ENCODE measurements at regions not wholly inside any gene's neighbourhood (a gene's known extent, or its start where the extent isn't known, plus 50 kb on each side); places are given as distances from the start of the nearest gene placed in this dataset.

- no peaks in the 10 kb centered on the region for H3K9me3 Mint-ChIP-seq (ENCODE audit: unreplicated experiment)
- no peak overlapping the region for H3K4me3 ChIP-seq (ENCODE audit: low read depth, low read length)
- POLR2A ChIA-PET, result no interaction called here
- TF ChIP-seq, protein P1, sequence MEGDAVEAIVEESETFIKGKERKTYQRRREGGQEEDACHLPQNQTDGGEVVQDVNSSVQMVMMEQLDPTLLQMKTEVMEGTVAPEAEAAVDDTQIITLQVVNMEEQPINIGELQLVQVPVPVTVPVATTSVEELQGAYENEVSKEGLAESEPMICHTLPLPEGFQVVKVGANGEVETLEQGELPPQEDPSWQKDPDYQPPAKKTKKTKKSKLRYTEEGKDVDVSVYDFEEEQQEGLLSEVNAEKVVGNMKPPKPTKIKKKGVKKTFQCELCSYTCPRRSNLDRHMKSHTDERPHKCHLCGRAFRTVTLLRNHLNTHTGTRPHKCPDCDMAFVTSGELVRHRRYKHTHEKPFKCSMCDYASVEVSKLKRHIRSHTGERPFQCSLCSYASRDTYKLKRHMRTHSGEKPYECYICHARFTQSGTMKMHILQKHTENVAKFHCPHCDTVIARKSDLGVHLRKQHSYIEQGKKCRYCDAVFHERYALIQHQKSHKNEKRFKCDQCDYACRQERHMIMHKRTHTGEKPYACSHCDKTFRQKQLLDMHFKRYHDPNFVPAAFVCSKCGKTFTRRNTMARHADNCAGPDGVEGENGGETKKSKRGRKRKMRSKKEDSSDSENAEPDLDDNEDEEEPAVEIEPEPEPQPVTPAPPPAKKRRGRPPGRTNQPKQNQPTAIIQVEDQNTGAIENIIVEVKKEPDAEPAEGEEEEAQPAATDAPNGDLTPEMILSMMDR (IDR thresholded peaks at IDR 0.05; ENCODE audit: insufficient read depth in 1 of 2, low read depth in 1 of 2, low read length in 1 of 2, severe bottlenecking in 1 of 2, unreplicated experiment in 1 of 2), result no peak
- H3K4me1 Mint-ChIP-seq (ENCODE audit: low read depth, unreplicated experiment), result peaks cover 6% of the 10 kb centered on the region
- H3K4me1 ChIP-seq, result peaks cover 21% of the 10 kb centered on the region
- H3K27me3 Mint-ChIP-seq (ENCODE audit: insufficient read depth, unreplicated experiment), result no peaks in the 10 kb centered on the region
- intact Hi-C loops (cut with micrococcal nuclease; ENCODE audit: unreplicated experiment), result no loop called here
- CTCF ChIA-PET, result no interaction called here
- no peak overlapping the region for H3K4me3 Mint-ChIP-seq (ENCODE audit: unreplicated experiment)
- DNase-seq, result no peak
- BruUV-seq (replicated peaks), result no TSS peak
- H3K9me3 ChIP-seq, result no peaks in the 10 kb centered on the region
- no peaks in the 10 kb centered on the region for H3K36me3 ChIP-seq (ENCODE audit: control insufficient read depth, insufficient read depth, low read length)
- no peaks in the 10 kb centered on the region for H3K27me3 ChIP-seq (replicated peaks; ENCODE audit: control insufficient read depth, insufficient read depth, low read length)
- no peak overlapping the region for H3K27ac Mint-ChIP-seq (ENCODE audit: unreplicated experiment)
- H3K36me3 Mint-ChIP-seq (ENCODE audit: insufficient read depth, unreplicated experiment), result no peaks in the 10 kb centered on the region
Measured at GRCh38 chr3:94301366-94301765, 238.5 kb downstream of the NSUN3 start.

- Mint-ChIP-seq H3K4me1 (ENCODE audit: low read depth, unreplicated experiment) (peaks cover 6% of the 10 kb centered on the region), H3K4me3 (ENCODE audit: unreplicated experiment) (no peak overlapping the region), H3K27ac (ENCODE audit: unreplicated experiment) (no peak overlapping the region), H3K27me3 (ENCODE audit: insufficient read depth, unreplicated experiment) (no peaks in the 10 kb centered on the region), H3K9me3 (ENCODE audit: unreplicated experiment) (no peaks in the 10 kb centered on the region), H3K36me3 (ENCODE audit: insufficient read depth, unreplicated experiment) (no peaks in the 10 kb centered on the region)
- ChIA-PET CTCF (interaction anchor here (0.7 kb wide), 1 partner anchor 208 kb away, joined by 3 read pairs; no protein-coding TSS in a partner anchor), POLR2A (no interaction called here)
- TF ChIP-seq, protein P1 (IDR thresholded peaks at IDR 0.05; ENCODE audit: insufficient read depth in 1 of 2, low read depth in 1 of 2, low read length in 1 of 2, severe bottlenecking in 1 of 2, unreplicated experiment in 1 of 2), result no peak
- Histone ChIP-seq H3K9me3 (0 out of 2 replicates have a peak, but pooled peaks cover 2% of the 10 kb centered on the region), H3K4me1 (peaks cover 32% of the 10 kb centered on the region), H3K27me3 (replicated peaks; ENCODE audit: control insufficient read depth, insufficient read depth, low read length) (no peaks in the 10 kb centered on the region), H3K36me3 (ENCODE audit: control insufficient read depth, insufficient read depth, low read length) (no peaks in the 10 kb centered on the region), H3K4me3 (ENCODE audit: low read depth, low read length) (no peak overlapping the region)
- intact Hi-C loops (cut with micrococcal nuclease; ENCODE audit: unreplicated experiment), result no loop called here
- no TSS peak for BruUV-seq (replicated peaks)
- DNase-seq, result no peak
Measured at GRCh38 chr3:94303266-94303665, 240.4 kb downstream of the NSUN3 start.

GRCh38 chr3:94303897-94304296 lies 241.0 kb downstream of the NSUN3 start:
- TF ChIP-seq, protein P1 (IDR thresholded peaks at IDR 0.05; ENCODE audit: insufficient read depth in 1 of 2, low read depth in 1 of 2, low read length in 1 of 2, severe bottlenecking in 1 of 2, unreplicated experiment in 1 of 2), result peak in 1 of 2 experiments; percentile 26
- no peaks in the 10 kb centered on the region for H3K36me3 ChIP-seq (ENCODE audit: control insufficient read depth, insufficient read depth, low read length)
- H3K27me3 Mint-ChIP-seq (ENCODE audit: insufficient read depth, unreplicated experiment), result no peaks in the 10 kb centered on the region
- no TSS peak for BruUV-seq (replicated peaks)
- DNase-seq, result peak in 1 of 2 experiments; percentile 6
- intact Hi-C loops (cut with micrococcal nuclease; ENCODE audit: unreplicated experiment), result no loop called here
- H3K36me3 Mint-ChIP-seq (ENCODE audit: insufficient read depth, unreplicated experiment), result no peaks in the 10 kb centered on the region
- H3K4me1 ChIP-seq, result peaks cover 32% of the 10 kb centered on the region
- H3K9me3 Mint-ChIP-seq (ENCODE audit: unreplicated experiment), result no peaks in the 10 kb centered on the region
- no peak overlapping the region for H3K4me3 Mint-ChIP-seq (ENCODE audit: unreplicated experiment)
- H3K4me1 Mint-ChIP-seq (ENCODE audit: low read depth, unreplicated experiment), result peaks cover 6% of the 10 kb centered on the region
- H3K4me3 ChIP-seq (ENCODE audit: low read depth, low read length), result no peak overlapping the region
- POLR2A ChIA-PET, result no interaction called here
- CTCF ChIA-PET, result interaction anchor here (0.6 kb wide), 1 partner anchor 33 kb away, joined by 3 read pairs; no protein-coding TSS in a partner anchor
- H3K27me3 ChIP-seq (replicated peaks; ENCODE audit: control insufficient read depth, insufficient read depth, low read length), result no peaks in the 10 kb centered on the region
- H3K27ac Mint-ChIP-seq (ENCODE audit: unreplicated experiment), result no peak overlapping the region
- H3K9me3 ChIP-seq, result 0 out of 2 replicates have a peak, but pooled peaks cover 2% of the 10 kb centered on the region

Data from Caco-2 (cell line).